SK-N-SH treated with all-trans-retinoic acid at 6 μM for 48 hours (cell line): ENCODE measurements at regions not wholly inside any gene's neighbourhood (a gene's known extent, or its start where the extent isn't known, plus 50 kb on each side); places are given as distances from the start of the nearest gene placed in this dataset.

Experiments
- ARNTL ChIP-seq: fragments of 450-650 bp; formaldehyde crosslinking; IDR thresholded peaks from 2 replicates; pipeline ENCODE4 v1.5.0; 2020; ENCODE audit warnings: low read depth, mild to moderate bottlenecking, moderate library complexity, borderline replicate concordance
- BACH2 ChIP-seq: fragments of 250-450 bp; sonication (Bioruptor Pico); IDR thresholded peaks from 2 replicates; pipeline ENCODE4 v1.9.0; 2021; ENCODE audit warnings: mild to moderate bottlenecking, borderline replicate concordance
- OSR1 ChIP-seq: fragments of 250-450 bp; sonication (Bioruptor Pico); IDR thresholded peaks from 2 replicates; pipeline ENCODE4 v1.8.0; 2022; ENCODE audit warnings: moderate library complexity, mild to moderate bottlenecking, inconsistent platforms
- POU6F1 ChIP-seq: fragments of 250-450 bp; sonication (Bioruptor Pico); IDR thresholded peaks from 2 replicates; pipeline ENCODE4 v1.8.0; 2021; ENCODE audit warnings: low read depth, mild to moderate bottlenecking, moderate library complexity, borderline replicate concordance
- TCF4 ChIP-seq: fragments of 250-450 bp; sonication (Bioruptor Pico); IDR thresholded peaks from 2 replicates; pipeline ENCODE4 v1.8.0; 2021; ENCODE audit warnings: mild to moderate bottlenecking, moderate library complexity, borderline replicate concordance

DNA sequence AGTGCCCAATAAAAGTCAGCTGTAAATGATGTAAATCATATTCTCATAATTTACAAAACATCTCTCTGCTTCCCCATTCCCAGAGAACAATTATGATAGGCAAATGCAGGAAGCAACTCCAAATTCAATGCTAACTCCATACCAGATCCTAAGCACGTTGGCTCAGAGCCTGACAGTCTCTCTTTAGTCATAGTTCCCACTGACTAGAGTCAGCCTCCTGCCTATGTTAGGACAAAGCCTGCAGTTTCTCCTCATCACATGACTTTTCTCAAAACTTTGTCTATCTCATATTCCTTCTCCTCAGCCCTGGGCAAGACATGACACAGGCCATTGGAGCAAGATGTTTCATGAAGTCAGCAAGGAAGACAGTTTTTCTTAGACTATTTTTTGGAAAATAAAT lies 101.5 kb upstream of the COL24A1 start:
- TF ChIP-seq ARNTL (no peak), OSR1 (CRISPR knock-in tag) (no peak), TCF4 (no peak), POU6F1 (CRISPR knock-in tag) (no peak), BACH2 (CRISPR knock-in tag) (no peak)
